ENCODE measurements at regions not wholly inside any gene's neighbourhood (a gene's known extent, or its start where the extent isn't known, plus 50 kb on each side); places are given as distances from the start of the nearest gene placed in this dataset.
"Not testable (repeated sequence)": the region's sequence is repeated elsewhere in the genome, so short reads cannot be mapped to it uniquely, and the experiment has no call there.

GRCh38 chr2:239870276-239870675 is 154.9 kb downstream of the NDUFA10 start:
- DNase-seq (ENCODE audit: missing footprints): no peak
- intact Hi-C loops (cut with DNase I): no loop called here
- ATAC-seq: no peak

- intact Hi-C loops (cut with DNase I): no loop called here
- DNase-seq (ENCODE audit: missing footprints): peak; percentile 48
- ATAC-seq: no peak
These were observed 155.6 kb downstream of the NDUFA10 start for GRCh38 chr2:239869272-239870155.

- intact Hi-C loops (cut with DNase I): no loop called here
- no peak for DNase-seq (ENCODE audit: missing footprints)
- no peak for ATAC-seq
These were observed 156.5 kb downstream of the NDUFA10 start for GRCh38 chr2:239868556-239869181.

- ATAC-seq (no peak), DNase-seq (ENCODE audit: missing footprints) (no peak)
- intact Hi-C loops (cut with DNase I): no loop called here
These were observed 158.4 kb downstream of the NDUFA10 start for GRCh38 chr2:239866778-239867177.

GRCh38 chr2:239866350-239866749 is 158.8 kb downstream of the NDUFA10 start:
- DNase-seq (ENCODE audit: missing footprints) (no peak), ATAC-seq (no peak)
- intact Hi-C loops (cut with DNase I): no loop called here

- intact Hi-C loops (cut with DNase I); ATAC-seq; DNase-seq (ENCODE audit: missing footprints): not testable (repeated sequence)
These were observed 159.3 kb downstream of the NDUFA10 start for GRCh38 chr2:239865856-239866255.

- intact Hi-C loops (cut with DNase I): no loop called here
These were observed 160.0 kb downstream of the NDUFA10 start for GRCh38 chr2:239865059-239865639.

GRCh38 chr2:239864247-239865058 is 160.7 kb downstream of the NDUFA10 start:
- intact Hi-C loops (cut with DNase I): no loop called here
- ATAC-seq (no peak), DNase-seq (ENCODE audit: missing footprints) (peak; percentile 60)

More at GRCh38 chr2:239865059-239865639, 160.0 kb downstream of the NDUFA10 start:
- no peak for ATAC-seq
- peak; percentile 26 for DNase-seq (ENCODE audit: missing footprints)

- no peak for DNase-seq (ENCODE audit: missing footprints)
- intact Hi-C loops (cut with DNase I): no loop called here
- ATAC-seq: no peak
These were observed 162.5 kb downstream of the NDUFA10 start for GRCh38 chr2:239862613-239863012.

GRCh38 chr2:239858179-239858578 is 167.0 kb downstream of the NDUFA10 start:
- no peak for ATAC-seq
- DNase-seq (ENCODE audit: missing footprints): no peak
- intact Hi-C loops (cut with DNase I): no loop called here

- intact Hi-C loops (cut with DNase I): no loop called here
- DNase-seq (ENCODE audit: missing footprints): no peak
- no peak for ATAC-seq
These were observed 167.6 kb downstream of the NDUFA10 start for GRCh38 chr2:239857591-239857990.

GRCh38 chr2:239856620-239857285 is 168.4 kb downstream of the NDUFA10 start:
- intact Hi-C loops (cut with DNase I): no loop called here
- DNase-seq (ENCODE audit: missing footprints): no peak
- ATAC-seq: no peak

- intact Hi-C loops (cut with DNase I): no loop called here
- DNase-seq (ENCODE audit: missing footprints) (no peak), ATAC-seq (no peak)
These were observed 169.1 kb downstream of the NDUFA10 start for GRCh38 chr2:239855863-239856587.

GRCh38 chr2:239854596-239854995 is 170.5 kb downstream of the NDUFA10 start:
- ATAC-seq (no peak), DNase-seq (ENCODE audit: missing footprints) (no peak)
- intact Hi-C loops (cut with DNase I): no loop called here

GRCh38 chr2:239853706-239854327 is 171.3 kb downstream of the NDUFA10 start:
- DNase-seq (ENCODE audit: missing footprints) (no peak), ATAC-seq (no peak)
- intact Hi-C loops (cut with DNase I): no loop called here

GRCh38 chr2:239853121-239853520 is 172.0 kb downstream of the NDUFA10 start:
- ATAC-seq (no peak), DNase-seq (ENCODE audit: missing footprints) (no peak)
- intact Hi-C loops (cut with DNase I): no loop called here

GRCh38 chr2:239852272-239852671 is 172.9 kb downstream of the NDUFA10 start:
- ATAC-seq (no peak), DNase-seq (ENCODE audit: missing footprints) (no peak)

More at GRCh38 chr2:239852272-239852671, 172.9 kb downstream of the NDUFA10 start:
- intact Hi-C loops (cut with DNase I): no loop called here

All from Right ventricle myocardium inferior (tissue), 1 donor.